Lower leg skin (tissue), 3 donors: ENCODE measurements at regions not wholly inside any gene's neighbourhood (a gene's known extent, or its start where the extent isn't known, plus 50 kb on each side); places are given as distances from the start of the nearest gene placed in this dataset.

Experiments used
- POLR2A ChIP-seq, 2 donors: fragments of 450-650 bp; IDR thresholded peaks; one replicate each; pipeline ENCODE4 v1.6.1; 2016 to 2017; ENCODE audit warnings: antibody characterized with exemption in 2 of 2, mild to moderate bottlenecking in 1 of 2, moderate library complexity in 1 of 2
- TF ChIP-seq, protein P1 (sequence below), 3 donors: fragments of 450-650 bp; IDR thresholded peaks; one replicate each; pipeline ENCODE4 v1.5.1; 2016; ENCODE audit warnings: antibody characterized with exemption in 3 of 3, mild to moderate bottlenecking in 3 of 3, moderate library complexity in 2 of 3

GRCh38 chr1:229973297-229973612 lies 93.8 kb upstream of the GALNT2 start:
- TF ChIP-seq, protein P1, sequence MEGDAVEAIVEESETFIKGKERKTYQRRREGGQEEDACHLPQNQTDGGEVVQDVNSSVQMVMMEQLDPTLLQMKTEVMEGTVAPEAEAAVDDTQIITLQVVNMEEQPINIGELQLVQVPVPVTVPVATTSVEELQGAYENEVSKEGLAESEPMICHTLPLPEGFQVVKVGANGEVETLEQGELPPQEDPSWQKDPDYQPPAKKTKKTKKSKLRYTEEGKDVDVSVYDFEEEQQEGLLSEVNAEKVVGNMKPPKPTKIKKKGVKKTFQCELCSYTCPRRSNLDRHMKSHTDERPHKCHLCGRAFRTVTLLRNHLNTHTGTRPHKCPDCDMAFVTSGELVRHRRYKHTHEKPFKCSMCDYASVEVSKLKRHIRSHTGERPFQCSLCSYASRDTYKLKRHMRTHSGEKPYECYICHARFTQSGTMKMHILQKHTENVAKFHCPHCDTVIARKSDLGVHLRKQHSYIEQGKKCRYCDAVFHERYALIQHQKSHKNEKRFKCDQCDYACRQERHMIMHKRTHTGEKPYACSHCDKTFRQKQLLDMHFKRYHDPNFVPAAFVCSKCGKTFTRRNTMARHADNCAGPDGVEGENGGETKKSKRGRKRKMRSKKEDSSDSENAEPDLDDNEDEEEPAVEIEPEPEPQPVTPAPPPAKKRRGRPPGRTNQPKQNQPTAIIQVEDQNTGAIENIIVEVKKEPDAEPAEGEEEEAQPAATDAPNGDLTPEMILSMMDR (IDR thresholded peaks at IDR 0.05): no peak
- TF ChIP-seq POLR2A (IDR thresholded peaks at IDR 0.05): no peak
